ENCODE measurements at regions not wholly inside any gene's neighbourhood (a gene's known extent, or its start where the extent isn't known, plus 50 kb on each side); places are given as distances from the start of the nearest gene placed in this dataset.

GRCh38 chr4:60544981-60545380 lies 655.1 kb upstream of the ADGRL3 start:
- Histone ChIP-seq H3K36me3 (ENCODE audit: low read depth) (no peaks in the 10 kb centered on the region), H3F3A (ENCODE audit: insufficient read depth) (no peaks in the 10 kb centered on the region), H3K27ac (no peak overlapping the region), H3K9ac (no peak overlapping the region), H3K9me2 (ENCODE audit: insufficient read depth) (no peaks in the 10 kb centered on the region), H3K4me1 (ENCODE audit: insufficient read depth) (no peaks in the 10 kb centered on the region), H3K27me3 (replicated peaks; ENCODE audit: insufficient read depth) (no peaks in the 10 kb centered on the region), H3K79me2 (ENCODE audit: insufficient read depth) (no peaks in the 10 kb centered on the region), H2AFZ (no peak overlapping the region), H4K20me1 (ENCODE audit: insufficient read depth) (no peaks in the 10 kb centered on the region), H3K9me3 (ENCODE audit: low read depth) (no peaks in the 10 kb centered on the region), H3K4me3 (no peak overlapping the region), H3K4me2 (ENCODE audit: unreplicated experiment) (no peak overlapping the region)
- 2 to 4% methylated on average over 3 of the region's 3 CpGs for WGBS, 2 experiments (ENCODE audit: low coverage in 1 of 2, low lambda C conversion rate in 2 of 2, missing lambda C conversion rate in 2 of 2)
- no peak for TF ChIP-seq EZH2phosphoT487 (IDR thresholded peaks at IDR 0.05; ENCODE audit: insufficient read depth, low read depth)
- TF ChIP-seq EZH2 (IDR thresholded peaks at IDR 0.05; ENCODE audit: insufficient read depth, poor library complexity, severe bottlenecking): no peak
- in situ Hi-C loops (cut with MboI): no loop called here
- DNase-seq: no peak

- WGBS, 2 experiments (ENCODE audit: low coverage in 1 of 2, low lambda C conversion rate in 2 of 2, missing lambda C conversion rate in 2 of 2): 1 to 4% methylated on average over 2 of the region's 2 CpGs
- Histone ChIP-seq H3K9me2 (ENCODE audit: insufficient read depth) (0 out of 2 replicates have a peak, but pooled peaks cover 3% of the 10 kb centered on the region), H4K20me1 (ENCODE audit: insufficient read depth) (no peaks in the 10 kb centered on the region), H3K27me3 (replicated peaks; ENCODE audit: insufficient read depth) (no peaks in the 10 kb centered on the region), H3K4me2 (ENCODE audit: unreplicated experiment) (no peak overlapping the region), H3K79me2 (ENCODE audit: insufficient read depth) (no peaks in the 10 kb centered on the region), H3K36me3 (ENCODE audit: low read depth) (no peaks in the 10 kb centered on the region), H2AFZ (no peak overlapping the region), H3F3A (ENCODE audit: insufficient read depth) (no peaks in the 10 kb centered on the region), H3K9ac (no peak overlapping the region), H3K4me1 (ENCODE audit: insufficient read depth) (no peaks in the 10 kb centered on the region), H3K4me3 (no peak overlapping the region), H3K27ac (no peak overlapping the region), H3K9me3 (ENCODE audit: low read depth) (no peaks in the 10 kb centered on the region)
- no peak for TF ChIP-seq EZH2phosphoT487 (IDR thresholded peaks at IDR 0.05; ENCODE audit: insufficient read depth, low read depth)
- no peak for DNase-seq
- in situ Hi-C loops (cut with MboI): no loop called here
Measured at GRCh38 chr4:60562334-60562733, 637.8 kb upstream of the ADGRL3 start.

GRCh38 chr4:60565558-60565957 lies 634.6 kb upstream of the ADGRL3 start:
- WGBS, 2 experiments (ENCODE audit: low coverage in 1 of 2, low lambda C conversion rate in 2 of 2, missing lambda C conversion rate in 2 of 2): 37 to 40% methylated on average over 7 of the region's 7 CpGs
- in situ Hi-C loops (cut with MboI): no loop called here

GRCh38 chr4:60575336-60575735 lies 624.8 kb upstream of the ADGRL3 start:
- Histone ChIP-seq H3K9ac (no peak overlapping the region), H3K36me3 (ENCODE audit: low read depth) (no peaks in the 10 kb centered on the region), H2AFZ (no peak overlapping the region), H3F3A (ENCODE audit: insufficient read depth) (no peaks in the 10 kb centered on the region), H3K4me1 (ENCODE audit: insufficient read depth) (no peaks in the 10 kb centered on the region), H4K20me1 (ENCODE audit: insufficient read depth) (no peaks in the 10 kb centered on the region), H3K9me2 (ENCODE audit: insufficient read depth) (no peaks in the 10 kb centered on the region), H3K27ac (no peak overlapping the region), H3K9me3 (ENCODE audit: low read depth) (no peaks in the 10 kb centered on the region), H3K4me2 (ENCODE audit: unreplicated experiment) (no peak overlapping the region), H3K79me2 (ENCODE audit: insufficient read depth) (no peaks in the 10 kb centered on the region), H3K4me3 (no peak overlapping the region), H3K27me3 (replicated peaks; ENCODE audit: insufficient read depth) (no peaks in the 10 kb centered on the region)
- in situ Hi-C loops (cut with MboI): no loop called here
- no peak for DNase-seq
- TF ChIP-seq EZH2 (IDR thresholded peaks at IDR 0.05; ENCODE audit: insufficient read depth, poor library complexity, severe bottlenecking): no peak
- no peak for TF ChIP-seq EZH2phosphoT487 (IDR thresholded peaks at IDR 0.05; ENCODE audit: insufficient read depth, low read depth)

More at GRCh38 chr4:60565558-60565957, 634.6 kb upstream of the ADGRL3 start:
- Histone ChIP-seq H3K27me3 (replicated peaks; ENCODE audit: insufficient read depth) (no peaks in the 10 kb centered on the region), H3K9me3 (ENCODE audit: low read depth) (no peaks in the 10 kb centered on the region), H3K4me2 (ENCODE audit: unreplicated experiment) (no peak overlapping the region), H3K79me2 (ENCODE audit: insufficient read depth) (no peaks in the 10 kb centered on the region), H3K4me1 (ENCODE audit: insufficient read depth) (no peaks in the 10 kb centered on the region), H4K20me1 (ENCODE audit: insufficient read depth) (no peaks in the 10 kb centered on the region), H2AFZ (no peak overlapping the region), H3K36me3 (ENCODE audit: low read depth) (no peaks in the 10 kb centered on the region), H3K27ac (no peak overlapping the region), H3K9me2 (ENCODE audit: insufficient read depth) (0 out of 2 replicates have a peak, but pooled peaks cover 3% of the 10 kb centered on the region), H3K9ac (no peak overlapping the region), H3F3A (ENCODE audit: insufficient read depth) (no peaks in the 10 kb centered on the region), H3K4me3 (no peak overlapping the region)
- TF ChIP-seq EZH2phosphoT487 (IDR thresholded peaks at IDR 0.05; ENCODE audit: insufficient read depth, low read depth) (no peak), EZH2 (IDR thresholded peaks at IDR 0.05; ENCODE audit: insufficient read depth, poor library complexity, severe bottlenecking) (no peak)
- no peak for DNase-seq

GRCh38 chr4:60579335-60579734 lies 620.8 kb upstream of the ADGRL3 start:
- Histone ChIP-seq H3K36me3 (ENCODE audit: low read depth) (no peaks in the 10 kb centered on the region), H3K27ac (no peak overlapping the region), H3K9me2 (ENCODE audit: insufficient read depth) (no peaks in the 10 kb centered on the region), H3K9ac (no peak overlapping the region), H3K4me2 (ENCODE audit: unreplicated experiment) (no peak overlapping the region), H3K27me3 (replicated peaks; ENCODE audit: insufficient read depth) (no peaks in the 10 kb centered on the region), H3K9me3 (ENCODE audit: low read depth) (no peaks in the 10 kb centered on the region), H2AFZ (no peak overlapping the region), H3K79me2 (ENCODE audit: insufficient read depth) (no peaks in the 10 kb centered on the region), H3K4me1 (ENCODE audit: insufficient read depth) (no peaks in the 10 kb centered on the region), H4K20me1 (ENCODE audit: insufficient read depth) (no peaks in the 10 kb centered on the region), H3F3A (ENCODE audit: insufficient read depth) (no peaks in the 10 kb centered on the region), H3K4me3 (no peak overlapping the region)
- in situ Hi-C loops (cut with MboI): no loop called here
- 1 to 9% methylated on average over 2 of the region's 2 CpGs for WGBS, 2 experiments (ENCODE audit: low coverage in 1 of 2, low lambda C conversion rate in 2 of 2, missing lambda C conversion rate in 2 of 2)
- TF ChIP-seq EZH2phosphoT487 (IDR thresholded peaks at IDR 0.05; ENCODE audit: insufficient read depth, low read depth) (no peak), EZH2 (IDR thresholded peaks at IDR 0.05; ENCODE audit: insufficient read depth, poor library complexity, severe bottlenecking) (no peak)
- no peak for DNase-seq

Measured in GM23248 (cell line).